SK-N-MC (cell line): ENCODE measurements at regions not wholly inside any gene's neighbourhood (a gene's known extent, or its start where the extent isn't known, plus 50 kb on each side); places are given as distances from the start of the nearest gene placed in this dataset.

Experiments used
- DNase-seq: peaks from one replicate; pipeline ENCODE4 v3.0.0-alpha.2; 2011; ENCODE audit warnings: low read depth, low spot score
- H3K27ac ChIP-seq: fragments of 200-600 bp; sonication (generic); 2 replicates; pipeline ENCODE4 v1.5.1; 2016; ENCODE audit warnings: mixed run types
- H3K36me3 ChIP-seq: fragments of 200-600 bp; sonication (generic); 2 replicates; pipeline ENCODE4 v1.6.1; 2017; ENCODE audit warnings: antibody characterized with exemption, low read length, mixed read lengths; ENCODE audit not compliant: insufficient read depth
- H3K4me3 ChIP-seq: fragments of 200-600 bp; sonication (generic); 2 replicates; pipeline ENCODE4 v1.5.1; 2016
- H3K9ac ChIP-seq: fragments of 200-600 bp; sonication (generic); 2 replicates; pipeline ENCODE4 v1.8.0; 2017; ENCODE audit warnings: mixed run types, mixed read lengths; ENCODE audit not compliant: insufficient read length
- H3K9me3 ChIP-seq: fragments of 200-600 bp; sonication (generic); 2 replicates; pipeline ENCODE4 v1.6.1; 2017; ENCODE audit warnings: low read depth, mild to moderate bottlenecking, antibody characterized with exemption, low read length, moderate library complexity, mixed read lengths
- EZH2 ChIP-seq: fragments of 200-600 bp; sonication (generic); IDR thresholded peaks from one replicate; pipeline ENCODE4 v1.6.1; 2017; ENCODE audit warnings: antibody characterized with exemption
- FOXP2 ChIP-seq: optimal IDR thresholded peaks from 2 replicates; pipeline ENCODE3; 2011; ENCODE audit warnings: mild to moderate bottlenecking, moderate library complexity; ENCODE audit not compliant: insufficient read depth; ENCODE audit errors: extremely low read length, control extremely low read depth
- POLR2AphosphoS5 ChIP-seq: IDR thresholded peaks from 2 replicates; pipeline ENCODE4 v1.6.1; 2012; ENCODE audit warnings: mild to moderate bottlenecking, low read depth, low read length, borderline replicate concordance

GRCh38 chr6:1080453-1081337 lies 231.2 kb upstream of the FOXQ1 start:
- TF ChIP-seq FOXP2: no peak
- no peak for TF ChIP-seq EZH2
- TF ChIP-seq POLR2AphosphoS5: no peak
- Histone ChIP-seq H3K4me3 (no peak overlapping the region), H3K9me3 (no peaks in the 10 kb centered on the region), H3K27ac (no peak overlapping the region), H3K9ac (no peak overlapping the region), H3K36me3 (no peaks in the 10 kb centered on the region)
- no peak for DNase-seq

- H3K36me3 ChIP-seq: no peaks in the 10 kb centered on the region
- no peak overlapping the region for H3K4me3 ChIP-seq
- DNase-seq: no peak
- H3K9me3 ChIP-seq: no peaks in the 10 kb centered on the region
- H3K9ac ChIP-seq: no peak overlapping the region
- H3K27ac ChIP-seq: no peak overlapping the region
- TF ChIP-seq POLR2AphosphoS5 (no peak), EZH2 (no peak), FOXP2 (no peak)
Measured at GRCh38 chr6:1079525-1079924, 232.4 kb upstream of the FOXQ1 start.

GRCh38 chr6:1077478-1078416 lies 234.2 kb upstream of the FOXQ1 start:
- DNase-seq: no peak
- TF ChIP-seq FOXP2 (no peak), EZH2 (no peak), POLR2AphosphoS5 (no peak)
- Histone ChIP-seq H3K9ac (no peak overlapping the region), H3K36me3 (no peaks in the 10 kb centered on the region), H3K9me3 (no peaks in the 10 kb centered on the region), H3K27ac (no peak overlapping the region), H3K4me3 (no peak overlapping the region)

- Histone ChIP-seq H3K36me3 (no peaks in the 10 kb centered on the region), H3K4me3 (no peak overlapping the region), H3K9ac (no peak overlapping the region), H3K9me3 (no peaks in the 10 kb centered on the region), H3K27ac (no peak overlapping the region)
- TF ChIP-seq EZH2 (no peak), POLR2AphosphoS5 (no peak), FOXP2 (no peak)
- no peak for DNase-seq
Measured at GRCh38 chr6:1076531-1077459, 235.1 kb upstream of the FOXQ1 start.

- H3K4me3 ChIP-seq: no peak overlapping the region
- H3K27ac ChIP-seq: no peak overlapping the region
- DNase-seq: no peak
- H3K9ac ChIP-seq: no peak overlapping the region
- no peaks in the 10 kb centered on the region for H3K9me3 ChIP-seq
- H3K36me3 ChIP-seq: no peaks in the 10 kb centered on the region
- TF ChIP-seq FOXP2 (no peak), POLR2AphosphoS5 (no peak), EZH2 (no peak)
Measured at GRCh38 chr6:1075880-1076279, 236.0 kb upstream of the FOXQ1 start.

- no peak for TF ChIP-seq EZH2
- no peak for TF ChIP-seq FOXP2
- TF ChIP-seq POLR2AphosphoS5: no peak
- Histone ChIP-seq H3K36me3 (no peaks in the 10 kb centered on the region), H3K27ac (no peak overlapping the region), H3K9ac (no peak overlapping the region), H3K4me3 (no peak overlapping the region), H3K9me3 (no peaks in the 10 kb centered on the region)
- no peak for DNase-seq
Measured at GRCh38 chr6:1075444-1075843, 236.5 kb upstream of the FOXQ1 start.

GRCh38 chr6:1070085-1070521 lies 241.8 kb upstream of the FOXQ1 start:
- no peak for TF ChIP-seq FOXP2
- no peak overlapping the region for H3K4me3 ChIP-seq
- H3K9ac ChIP-seq: no peak overlapping the region
- H3K36me3 ChIP-seq: no peaks in the 10 kb centered on the region
- H3K9me3 ChIP-seq: no peaks in the 10 kb centered on the region
- no peak overlapping the region for H3K27ac ChIP-seq
- DNase-seq: no peak

GRCh38 chr6:1068905-1069304 lies 243.0 kb upstream of the FOXQ1 start:
- Histone ChIP-seq H3K9ac (no peak overlapping the region), H3K36me3 (no peaks in the 10 kb centered on the region), H3K27ac (no peak overlapping the region), H3K9me3 (no peaks in the 10 kb centered on the region), H3K4me3 (no peak overlapping the region)
- TF ChIP-seq POLR2AphosphoS5 (no peak), FOXP2 (no peak), EZH2 (no peak)
- no peak for DNase-seq
